ENCODE measurements at regions not wholly inside any gene's neighbourhood (a gene's known extent, or its start where the extent isn't known, plus 50 kb on each side); places are given as distances from the start of the nearest gene placed in this dataset.

DNA sequence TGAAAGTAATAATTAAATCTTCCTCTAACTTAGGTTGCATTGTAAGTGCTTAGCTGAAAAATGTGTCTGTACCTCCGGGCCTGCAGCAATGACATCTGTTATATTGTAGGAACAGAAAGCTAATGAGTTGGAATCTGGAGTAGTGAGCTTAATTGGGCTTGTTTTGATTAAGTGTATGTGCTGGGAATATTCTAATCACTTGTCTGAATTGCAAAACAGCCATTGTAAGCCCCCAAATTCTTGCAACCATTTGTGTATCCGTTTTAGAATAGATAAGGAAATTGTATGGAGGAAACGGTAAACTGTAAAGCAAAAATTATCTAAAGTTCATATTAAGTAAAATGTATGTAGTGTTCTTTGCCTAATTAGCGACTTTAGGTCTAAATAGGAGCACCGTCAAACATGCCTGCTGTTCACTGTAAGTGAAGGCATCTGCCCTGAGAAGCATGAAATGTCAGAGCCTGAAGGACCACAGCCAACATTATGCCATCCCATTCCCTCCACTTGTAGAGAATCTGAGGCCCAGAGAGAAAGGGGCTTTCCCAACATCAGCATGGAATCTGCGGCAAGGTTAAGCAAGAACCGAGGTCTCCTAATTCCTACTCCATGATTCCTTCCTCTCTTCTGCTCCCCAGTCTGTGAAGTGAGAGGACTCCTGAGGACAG lies 466.4 kb downstream of the TDRD15 start:
- no peak for DNase-seq
- no peaks in the 10 kb centered on the region for H3K36me3 ChIP-seq (replicated peaks; ENCODE audit: control insufficient read depth, insufficient read depth, low read length)

GRCh38 chr2:21591926-21592325 lies 468.2 kb downstream of the TDRD15 start:
- no peaks in the 10 kb centered on the region for H3K36me3 ChIP-seq (replicated peaks; ENCODE audit: control insufficient read depth, insufficient read depth, low read length)
- no peak for DNase-seq
- no peaks in the 10 kb centered on the region for H3K27me3 ChIP-seq (ENCODE audit: control insufficient read depth, insufficient read depth, low read length)
- H3K4me3 ChIP-seq (ENCODE audit: insufficient read depth, low read depth, low read length) = no peak overlapping the region

More for the DNA sequence above, 466.4 kb downstream of the TDRD15 start:
- Histone ChIP-seq H3K4me3 (ENCODE audit: insufficient read depth, low read depth, low read length) (no peak overlapping the region), H3K27me3 (ENCODE audit: control insufficient read depth, insufficient read depth, low read length) (no peaks in the 10 kb centered on the region)

DNA sequence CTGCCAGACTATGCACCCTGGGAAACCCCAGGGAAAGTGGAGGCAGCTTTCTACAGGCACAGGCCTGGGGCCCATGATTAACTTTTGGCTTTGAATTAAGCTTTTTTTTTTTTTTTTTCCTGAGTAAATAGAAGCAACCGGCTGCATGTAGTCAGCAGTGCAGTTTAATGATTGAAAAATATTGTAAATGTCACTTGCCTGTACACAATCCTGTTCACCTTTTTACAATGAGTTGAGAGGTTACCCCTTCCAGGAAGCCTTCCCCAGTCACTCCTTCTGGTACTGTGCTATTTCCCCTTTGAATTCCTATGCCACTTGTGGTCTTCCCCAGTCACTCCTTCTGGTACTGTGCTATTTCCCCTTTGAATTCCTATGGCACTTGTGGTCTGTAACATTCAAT lies 475.6 kb downstream of the TDRD15 start:
- H3K36me3 ChIP-seq (replicated peaks; ENCODE audit: control insufficient read depth, insufficient read depth, low read length) = no peaks in the 10 kb centered on the region
- H3K27me3 ChIP-seq (ENCODE audit: control insufficient read depth, insufficient read depth, low read length) = no peaks in the 10 kb centered on the region
- no peak for DNase-seq
- no peak overlapping the region for H3K4me3 ChIP-seq (ENCODE audit: insufficient read depth, low read depth, low read length)

GRCh38 chr2:21602789-21603188 lies 479.0 kb downstream of the TDRD15 start:
- DNase-seq = no peak
- Histone ChIP-seq H3K36me3 (replicated peaks; ENCODE audit: control insufficient read depth, insufficient read depth, low read length) (no peaks in the 10 kb centered on the region), H3K4me3 (ENCODE audit: insufficient read depth, low read depth, low read length) (no peak overlapping the region), H3K27me3 (ENCODE audit: control insufficient read depth, insufficient read depth, low read length) (no peaks in the 10 kb centered on the region)

- Histone ChIP-seq H3K27me3 (ENCODE audit: control insufficient read depth, insufficient read depth, low read length) (no peaks in the 10 kb centered on the region), H3K4me3 (ENCODE audit: insufficient read depth, low read depth, low read length) (no peak overlapping the region), H3K36me3 (replicated peaks; ENCODE audit: control insufficient read depth, insufficient read depth, low read length) (no peaks in the 10 kb centered on the region)
- DNase-seq = no peak
These were observed 483.8 kb downstream of the TDRD15 start for GRCh38 chr2:21607572-21607971.

GRCh38 chr2:21610304-21610703 lies 486.5 kb downstream of the TDRD15 start:
- Histone ChIP-seq H3K27me3 (ENCODE audit: control insufficient read depth, insufficient read depth, low read length) (no peaks in the 10 kb centered on the region), H3K4me3 (ENCODE audit: insufficient read depth, low read depth, low read length) (no peak overlapping the region), H3K36me3 (replicated peaks; ENCODE audit: control insufficient read depth, insufficient read depth, low read length) (no peaks in the 10 kb centered on the region)
- DNase-seq = no peak

DNA sequence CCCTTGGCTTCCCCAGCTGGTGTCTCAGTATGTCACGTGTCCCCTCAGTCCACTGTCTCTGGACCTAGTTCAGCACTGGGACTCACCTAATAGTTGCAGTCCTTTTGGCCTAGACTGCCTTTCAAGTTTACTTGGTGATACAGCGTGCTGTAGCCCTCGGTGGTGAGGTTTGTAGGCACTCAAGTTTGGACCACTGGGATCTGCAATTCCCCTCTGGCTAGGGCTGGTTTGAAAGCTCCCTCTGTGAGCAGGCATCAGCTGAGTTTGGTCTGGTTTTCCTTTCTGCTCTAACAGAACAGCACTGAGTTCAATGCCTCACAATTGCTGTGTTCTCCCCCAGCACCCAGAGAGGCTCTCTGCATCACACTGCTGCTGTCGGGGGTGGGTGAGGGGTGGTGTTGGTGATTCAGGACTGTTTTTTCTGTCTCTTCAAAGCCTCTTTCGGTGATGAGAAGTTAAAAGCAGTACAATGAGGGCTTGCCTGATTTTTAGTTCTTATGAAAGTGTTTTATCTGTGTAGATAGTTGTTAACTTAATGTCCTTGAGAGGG lies 494.2 kb downstream of the TDRD15 start:
- Histone ChIP-seq H3K4me3 (ENCODE audit: insufficient read depth, low read depth, low read length) (no peak overlapping the region), H3K36me3 (replicated peaks; ENCODE audit: control insufficient read depth, insufficient read depth, low read length) (no peaks in the 10 kb centered on the region), H3K27me3 (ENCODE audit: control insufficient read depth, insufficient read depth, low read length) (no peaks in the 10 kb centered on the region)
- DNase-seq = no peak

- H3K36me3 ChIP-seq (replicated peaks; ENCODE audit: control insufficient read depth, insufficient read depth, low read length) = no peaks in the 10 kb centered on the region
- no peak overlapping the region for H3K4me3 ChIP-seq (ENCODE audit: insufficient read depth, low read depth, low read length)
- no peaks in the 10 kb centered on the region for H3K27me3 ChIP-seq (ENCODE audit: control insufficient read depth, insufficient read depth, low read length)
- DNase-seq = no peak
These were observed 497.0 kb downstream of the TDRD15 start for GRCh38 chr2:21620771-21621170.

- no peak for DNase-seq
- Histone ChIP-seq H3K36me3 (replicated peaks; ENCODE audit: control insufficient read depth, insufficient read depth, low read length) (no peaks in the 10 kb centered on the region), H3K4me3 (ENCODE audit: insufficient read depth, low read depth, low read length) (no peak overlapping the region), H3K27me3 (ENCODE audit: control insufficient read depth, insufficient read depth, low read length) (no peaks in the 10 kb centered on the region)
These were observed 504.2 kb downstream of the TDRD15 start for GRCh38 chr2:21627938-21628337.

DNA sequence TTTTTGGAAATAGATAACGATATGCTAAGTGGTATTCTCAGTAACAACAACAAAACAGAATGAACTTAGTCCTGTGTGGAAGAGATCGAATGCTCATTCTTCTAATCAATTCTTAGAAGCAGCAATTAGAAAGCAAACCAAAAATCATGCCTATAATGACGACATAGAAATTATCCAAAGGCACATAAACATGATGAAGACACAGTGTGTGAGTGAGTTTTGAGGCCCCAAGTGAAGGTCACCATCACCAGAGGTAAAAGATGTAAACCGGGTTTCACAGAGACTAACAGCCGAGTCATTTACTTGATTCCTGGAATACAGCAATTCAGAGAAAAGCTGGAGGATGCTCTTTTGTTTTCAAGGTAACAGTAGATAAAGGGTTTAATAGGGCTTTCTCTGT lies 509.2 kb downstream of the TDRD15 start:
- no peaks in the 10 kb centered on the region for H3K36me3 ChIP-seq (replicated peaks; ENCODE audit: control insufficient read depth, insufficient read depth, low read length)
- H3K27me3 ChIP-seq (ENCODE audit: control insufficient read depth, insufficient read depth, low read length) = no peaks in the 10 kb centered on the region
- no peak for DNase-seq
- no peak overlapping the region for H3K4me3 ChIP-seq (ENCODE audit: insufficient read depth, low read depth, low read length)

DNA sequence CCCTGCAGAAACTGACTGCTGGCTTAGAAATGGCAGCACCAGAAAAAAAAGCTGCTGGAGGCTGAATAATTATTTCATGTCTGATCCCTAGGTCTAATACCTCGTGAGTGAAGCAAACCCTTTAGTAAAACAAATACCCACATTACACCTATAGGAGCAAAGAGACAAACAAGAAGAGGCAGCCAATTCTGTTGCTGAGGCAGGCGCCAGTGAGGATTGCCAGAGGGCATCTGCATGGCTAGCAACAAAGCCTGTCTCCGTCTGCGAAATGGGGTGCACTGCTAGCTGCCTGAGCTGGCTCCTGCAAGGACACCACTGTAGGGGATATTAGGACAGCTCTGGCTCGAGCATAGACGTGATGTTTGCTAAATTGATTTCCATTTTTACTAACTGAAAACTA lies 509.7 kb downstream of the TDRD15 start:
- Histone ChIP-seq H3K27me3 (ENCODE audit: control insufficient read depth, insufficient read depth, low read length) (no peaks in the 10 kb centered on the region), H3K36me3 (replicated peaks; ENCODE audit: control insufficient read depth, insufficient read depth, low read length) (no peaks in the 10 kb centered on the region), H3K4me3 (ENCODE audit: insufficient read depth, low read depth, low read length) (no peak overlapping the region)
- no peak for DNase-seq

DNA sequence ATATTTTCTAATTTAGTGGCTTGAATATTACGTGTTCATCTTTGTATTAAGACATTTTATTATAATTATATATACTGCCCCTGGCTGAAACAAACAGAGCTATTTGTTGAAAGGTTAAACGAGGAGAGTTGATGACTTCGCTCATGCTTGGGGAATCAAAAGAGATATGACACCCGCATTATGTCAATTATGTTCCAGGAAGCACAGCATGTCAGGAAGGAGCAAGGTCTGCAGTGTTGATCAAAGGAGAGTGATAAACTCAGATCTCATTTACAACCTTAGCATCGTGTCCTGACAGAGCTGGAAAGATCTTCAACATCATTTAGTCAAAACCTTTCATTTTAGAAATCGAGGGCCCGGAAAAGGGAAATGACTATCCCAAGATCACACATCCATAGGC lies 510.1 kb downstream of the TDRD15 start:
- no peaks in the 10 kb centered on the region for H3K27me3 ChIP-seq (ENCODE audit: control insufficient read depth, insufficient read depth, low read length)
- H3K36me3 ChIP-seq (replicated peaks; ENCODE audit: control insufficient read depth, insufficient read depth, low read length) = no peaks in the 10 kb centered on the region
- no peak overlapping the region for H3K4me3 ChIP-seq (ENCODE audit: insufficient read depth, low read depth, low read length)
- no peak for DNase-seq

GRCh38 chr2:21640046-21640445 lies 516.3 kb downstream of the TDRD15 start:
- DNase-seq = no peak
- no peaks in the 10 kb centered on the region; the same call in 1 of the 2 replicates for H3K27me3 ChIP-seq (ENCODE audit: control insufficient read depth, insufficient read depth, low read length)
- no peak overlapping the region for H3K4me3 ChIP-seq (ENCODE audit: insufficient read depth, low read depth, low read length)
- no peaks in the 10 kb centered on the region for H3K36me3 ChIP-seq (replicated peaks; ENCODE audit: control insufficient read depth, insufficient read depth, low read length)

GRCh38 chr2:21642647-21643046 lies 518.9 kb downstream of the TDRD15 start:
- no peaks in the 10 kb centered on the region; the same call in 1 of the 2 replicates for H3K27me3 ChIP-seq (ENCODE audit: control insufficient read depth, insufficient read depth, low read length)

GRCh38 chr2:21643180-21643579 lies 519.4 kb downstream of the TDRD15 start:
- Histone ChIP-seq H3K36me3 (replicated peaks; ENCODE audit: control insufficient read depth, insufficient read depth, low read length) (no peaks in the 10 kb centered on the region), H3K27me3 (ENCODE audit: control insufficient read depth, insufficient read depth, low read length) (no peaks in the 10 kb centered on the region; the same call in 1 of the 2 replicates), H3K4me3 (ENCODE audit: insufficient read depth, low read depth, low read length) (no peak overlapping the region)
- DNase-seq = peak; percentile 29

More at GRCh38 chr2:21642647-21643046, 518.9 kb downstream of the TDRD15 start:
- peak; percentile 26 for DNase-seq
- H3K4me3 ChIP-seq (ENCODE audit: insufficient read depth, low read depth, low read length) = no peak overlapping the region
- H3K36me3 ChIP-seq (replicated peaks; ENCODE audit: control insufficient read depth, insufficient read depth, low read length) = no peaks in the 10 kb centered on the region

All from H7 (cell line).